VCaP (cell line): ENCODE measurements at regions not wholly inside any gene's neighbourhood (a gene's known extent, or its start where the extent isn't known, plus 50 kb on each side); places are given as distances from the start of the nearest gene placed in this dataset.

Source experiments
- H3K27ac ChIP-seq: fragments of 450-650 bp; 2 replicates; pipeline ENCODE4 v1.5.1; 2017
- CTCF ChIP-seq: fragments of 450-650 bp; conservative IDR thresholded peaks from 2 replicates; pipeline ENCODE4 v1.5.1; 2017; ENCODE audit warnings: mild to moderate bottlenecking, moderate library complexity

DNA sequence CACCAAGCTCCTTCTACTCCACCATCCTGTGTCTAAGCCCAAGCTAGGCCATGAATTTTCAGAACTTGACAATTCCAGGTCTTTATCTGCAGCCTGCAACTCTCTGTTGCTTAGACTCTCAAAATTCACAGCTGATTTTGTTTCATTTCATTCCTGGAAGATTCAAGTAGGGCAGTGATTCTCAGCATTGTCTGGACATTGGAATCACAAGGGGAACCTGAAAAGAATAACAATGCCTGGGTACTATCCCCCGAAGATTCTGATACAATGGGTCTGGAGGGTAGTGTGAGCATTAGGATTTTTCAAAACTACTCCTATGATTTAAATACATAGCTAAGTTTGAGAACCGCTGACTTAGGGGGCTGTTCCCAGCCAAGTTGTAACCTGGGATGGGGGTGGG, 534.7 kb upstream of the IL12A start:
- TF ChIP-seq CTCF: no peak
- no peak overlapping the region for H3K27ac ChIP-seq

- no peak overlapping the region for H3K27ac ChIP-seq
- TF ChIP-seq CTCF: no peak
Observed at GRCh38 chr3:159455741-159456181, 532.9 kb upstream of the IL12A start.

- no peak for TF ChIP-seq CTCF
- no peak overlapping the region for H3K27ac ChIP-seq
Observed at GRCh38 chr3:159458010-159458409, 530.6 kb upstream of the IL12A start.

DNA sequence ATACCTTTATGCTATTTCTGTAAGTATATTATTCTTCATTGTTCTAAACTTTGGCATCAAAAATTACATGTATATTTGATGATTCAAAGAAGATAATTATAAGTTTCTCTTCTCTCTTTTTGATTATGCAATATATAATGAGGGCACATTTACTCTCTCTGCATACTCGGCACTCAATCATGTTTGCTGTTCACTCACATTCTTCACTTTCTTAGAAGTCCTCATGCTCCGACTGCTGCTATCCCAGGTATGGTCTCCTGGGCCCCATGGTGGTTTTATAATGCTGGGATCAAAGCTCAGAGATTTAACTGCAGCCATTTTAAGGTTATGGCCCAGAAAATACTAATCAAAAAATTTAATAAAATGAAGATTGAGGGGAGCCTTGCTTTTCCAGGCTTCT, 529.7 kb upstream of the IL12A start:
- no peak for TF ChIP-seq CTCF
- no peak overlapping the region for H3K27ac ChIP-seq

DNA sequence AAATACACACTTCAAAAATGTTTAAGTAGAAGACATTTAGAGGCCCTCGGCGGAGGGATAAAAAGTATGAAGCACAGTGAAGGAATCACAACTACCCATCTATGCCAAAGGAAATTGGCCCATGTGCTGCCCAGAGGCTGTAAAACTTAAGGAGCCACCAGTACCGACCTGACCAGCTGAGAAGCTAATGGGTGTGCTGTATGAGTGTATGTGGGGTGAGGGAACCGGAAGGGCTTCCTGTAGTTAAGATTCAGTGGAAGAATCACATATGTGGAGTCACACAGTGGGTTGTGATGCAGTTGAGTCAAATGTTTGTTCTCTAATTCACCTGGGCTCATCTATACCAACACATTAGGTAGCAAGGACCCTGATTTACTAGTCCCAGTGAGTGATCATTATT, 516.0 kb upstream of the IL12A start:
- no peak for TF ChIP-seq CTCF

DNA sequence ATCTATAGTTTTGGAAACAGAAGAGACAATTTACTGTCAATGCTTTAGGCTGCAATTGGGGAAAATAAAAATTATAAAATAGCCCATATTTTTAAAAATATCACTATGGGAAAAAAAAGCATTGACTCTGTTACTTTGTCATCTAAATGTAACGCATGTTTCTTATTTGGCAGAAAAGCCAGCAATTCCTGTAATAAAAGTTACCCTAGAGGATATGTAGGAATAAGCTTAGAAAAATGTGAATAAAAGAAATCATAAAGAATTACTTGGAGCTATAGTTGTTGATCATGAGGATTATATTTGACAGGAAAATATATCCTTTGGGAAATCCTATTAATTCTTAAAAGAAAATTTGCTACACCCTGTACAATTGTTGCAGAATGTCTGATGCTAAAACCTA, 515.4 kb upstream of the IL12A start:
- no peak overlapping the region for H3K27ac ChIP-seq
- TF ChIP-seq CTCF: no peak

More for the DNA sequence above, 516.0 kb upstream of the IL12A start:
- H3K27ac ChIP-seq: no peak overlapping the region

DNA sequence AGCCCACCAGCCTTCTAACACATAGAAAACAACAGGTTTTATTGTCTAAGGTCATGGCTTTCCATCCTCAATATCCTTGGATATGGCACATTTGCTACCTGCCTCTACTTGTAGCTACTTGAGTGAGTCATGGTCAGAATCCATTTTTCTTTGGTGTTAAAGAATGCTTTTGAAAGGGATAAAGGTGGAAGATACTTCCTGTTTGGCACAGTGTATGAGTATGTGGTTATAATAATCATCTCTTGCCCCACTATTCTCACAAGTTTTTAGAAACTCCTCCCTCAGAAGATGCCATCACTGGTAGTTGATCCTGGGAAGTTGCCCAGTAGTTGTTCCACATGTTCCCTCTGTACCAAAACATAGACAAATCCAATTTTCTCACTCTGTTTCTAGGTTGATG, 508.6 kb upstream of the IL12A start:
- no peak for TF ChIP-seq CTCF
- H3K27ac ChIP-seq: no peak overlapping the region
